Suprapubic skin (tissue), 4 donors: ENCODE measurements at regions not wholly inside any gene's neighbourhood (a gene's known extent, or its start where the extent isn't known, plus 50 kb on each side); places are given as distances from the start of the nearest gene placed in this dataset.

Experiments
- POLR2A ChIP-seq, 2 donors: fragments of 450-650 bp; IDR thresholded peaks; one replicate each; pipeline ENCODE4 v1.6.1; 2017; ENCODE audit warnings: antibody characterized with exemption in 2 of 2, mild to moderate bottlenecking in 2 of 2, moderate library complexity in 2 of 2
- POLR2AphosphoS5 ChIP-seq, 3 donors: sonication (generic); formaldehyde crosslinking; IDR thresholded peaks; one replicate each; pipeline ENCODE4 v1.6.1; 2017; ENCODE audit warnings: antibody characterized with exemption in 3 of 3
- TF ChIP-seq, protein P1 (sequence below), 2 donors: fragments of 200-600 bp in 1 of 2; fragments of 450-650 bp in 1 of 2; sonication (generic) in 1 of 2; IDR thresholded peaks; one replicate each; pipeline ENCODE4 v1.5.1; 2016 to 2019; ENCODE audit warnings: antibody characterized with exemption in 2 of 2, mild to moderate bottlenecking in 1 of 2, moderate library complexity in 1 of 2

DNA sequence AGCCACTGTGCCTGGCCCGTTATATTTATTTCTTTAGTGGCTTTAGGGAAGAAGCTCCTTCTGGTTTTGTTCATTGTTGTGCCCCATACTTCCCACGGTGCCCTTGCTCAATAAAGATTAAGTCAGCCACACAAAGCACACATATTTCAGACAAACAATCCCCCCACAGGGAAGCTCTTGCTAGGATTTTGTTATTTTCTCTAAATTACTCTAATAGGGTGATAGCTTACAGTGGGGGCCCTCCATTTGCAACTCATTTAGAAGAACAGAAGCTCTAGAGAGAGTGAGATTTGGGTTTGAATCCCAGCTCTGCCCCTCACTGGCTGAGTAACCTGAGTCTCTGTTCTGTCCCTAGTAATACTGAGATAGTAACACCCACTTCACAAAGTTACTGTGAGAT is 499.9 kb downstream of the GRIN2A start:
- TF ChIP-seq, protein P1, sequence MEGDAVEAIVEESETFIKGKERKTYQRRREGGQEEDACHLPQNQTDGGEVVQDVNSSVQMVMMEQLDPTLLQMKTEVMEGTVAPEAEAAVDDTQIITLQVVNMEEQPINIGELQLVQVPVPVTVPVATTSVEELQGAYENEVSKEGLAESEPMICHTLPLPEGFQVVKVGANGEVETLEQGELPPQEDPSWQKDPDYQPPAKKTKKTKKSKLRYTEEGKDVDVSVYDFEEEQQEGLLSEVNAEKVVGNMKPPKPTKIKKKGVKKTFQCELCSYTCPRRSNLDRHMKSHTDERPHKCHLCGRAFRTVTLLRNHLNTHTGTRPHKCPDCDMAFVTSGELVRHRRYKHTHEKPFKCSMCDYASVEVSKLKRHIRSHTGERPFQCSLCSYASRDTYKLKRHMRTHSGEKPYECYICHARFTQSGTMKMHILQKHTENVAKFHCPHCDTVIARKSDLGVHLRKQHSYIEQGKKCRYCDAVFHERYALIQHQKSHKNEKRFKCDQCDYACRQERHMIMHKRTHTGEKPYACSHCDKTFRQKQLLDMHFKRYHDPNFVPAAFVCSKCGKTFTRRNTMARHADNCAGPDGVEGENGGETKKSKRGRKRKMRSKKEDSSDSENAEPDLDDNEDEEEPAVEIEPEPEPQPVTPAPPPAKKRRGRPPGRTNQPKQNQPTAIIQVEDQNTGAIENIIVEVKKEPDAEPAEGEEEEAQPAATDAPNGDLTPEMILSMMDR (IDR thresholded peaks at IDR 0.05) = no peak
- no peak for TF ChIP-seq POLR2A (IDR thresholded peaks at IDR 0.05)
- no peak for TF ChIP-seq POLR2AphosphoS5 (IDR thresholded peaks at IDR 0.05)
